IMR-90 (cell line): ENCODE measurements at regions not wholly inside any gene's neighbourhood (a gene's known extent, or its start where the extent isn't known, plus 50 kb on each side); places are given as distances from the start of the nearest gene placed in this dataset.

ENCODE experiments used
- BHLHE40 ChIP-seq: fragments of 150-350 bp; IDR thresholded peaks from 2 replicates; pipeline ENCODE4 v1.6.1; 2016; ENCODE audit warnings: mild to moderate bottlenecking, low read depth, low read length
- CEBPB ChIP-seq: IDR thresholded peaks from 2 replicates; pipeline ENCODE4 v1.6.1; 2012; ENCODE audit warnings: low read depth, low read length, improper control_type of control experiment
- CHD1 ChIP-seq: IDR thresholded peaks from 2 replicates; pipeline ENCODE4 v1.6.1; 2012; ENCODE audit warnings: low read depth, low read length, improper control_type of control experiment
- MAZ ChIP-seq: IDR thresholded peaks from 2 replicates; pipeline ENCODE4 v1.6.1; 2012; ENCODE audit warnings: low read depth, mild to moderate bottlenecking, low read length, improper control_type of control experiment, moderate library complexity, borderline replicate concordance
- POLR2A ChIP-seq: IDR thresholded peaks from 2 replicates; pipeline ENCODE4 v1.6.1; 2012; ENCODE audit warnings: mild to moderate bottlenecking, low read depth, low read length
- RAD21 ChIP-seq: IDR thresholded peaks from 2 replicates; pipeline ENCODE4 v1.6.1; 2012; ENCODE audit warnings: low read length, improper control_type of control experiment
- USF2 ChIP-seq: fragments of 150-350 bp; IDR thresholded peaks from 2 replicates; pipeline ENCODE4 v1.6.1; 2017; ENCODE audit warnings: mild to moderate bottlenecking, antibody characterized with exemption, low read length, low read depth
- TF ChIP-seq, protein P1 (sequence below): conservative IDR thresholded peaks from 2 replicates; pipeline ENCODE4 v1.5.1; 2012; ENCODE audit warnings: mild to moderate bottlenecking, low read depth, low read length, improper control_type of control experiment

GRCh38 chr10:55310143-55310542 lies 509.1 kb upstream of the PCDH15 start:
- TF ChIP-seq CHD1 (no peak), CEBPB (no peak), POLR2A (no peak), RAD21 (no peak), USF2 (no peak), MAZ (no peak), BHLHE40 (no peak)
- TF ChIP-seq, protein P1, sequence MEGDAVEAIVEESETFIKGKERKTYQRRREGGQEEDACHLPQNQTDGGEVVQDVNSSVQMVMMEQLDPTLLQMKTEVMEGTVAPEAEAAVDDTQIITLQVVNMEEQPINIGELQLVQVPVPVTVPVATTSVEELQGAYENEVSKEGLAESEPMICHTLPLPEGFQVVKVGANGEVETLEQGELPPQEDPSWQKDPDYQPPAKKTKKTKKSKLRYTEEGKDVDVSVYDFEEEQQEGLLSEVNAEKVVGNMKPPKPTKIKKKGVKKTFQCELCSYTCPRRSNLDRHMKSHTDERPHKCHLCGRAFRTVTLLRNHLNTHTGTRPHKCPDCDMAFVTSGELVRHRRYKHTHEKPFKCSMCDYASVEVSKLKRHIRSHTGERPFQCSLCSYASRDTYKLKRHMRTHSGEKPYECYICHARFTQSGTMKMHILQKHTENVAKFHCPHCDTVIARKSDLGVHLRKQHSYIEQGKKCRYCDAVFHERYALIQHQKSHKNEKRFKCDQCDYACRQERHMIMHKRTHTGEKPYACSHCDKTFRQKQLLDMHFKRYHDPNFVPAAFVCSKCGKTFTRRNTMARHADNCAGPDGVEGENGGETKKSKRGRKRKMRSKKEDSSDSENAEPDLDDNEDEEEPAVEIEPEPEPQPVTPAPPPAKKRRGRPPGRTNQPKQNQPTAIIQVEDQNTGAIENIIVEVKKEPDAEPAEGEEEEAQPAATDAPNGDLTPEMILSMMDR, result no peak
